IMR-90 (cell line): ENCODE measurements at regions not wholly inside any gene's neighbourhood (a gene's known extent, or its start where the extent isn't known, plus 50 kb on each side); places are given as distances from the start of the nearest gene placed in this dataset.

Experiments used
- ATAC-seq: fragments of 200-7000 bp; cut with Tn5 transposase; 2 replicates; pipeline ENCODE4 v1.9.1; 2020; ENCODE audit warnings: low read depth, mild to moderate bottlenecking, moderate library complexity
- BruUV-seq: library from RNA; stranded (reverse); fragments of 400-500 nt; replicated peaks from 2 replicates; lab custom pipeline; 2021; lab: Mats Ljungman, UMichigan
- CTCF ChIA-PET: fragments of 300-600 bp; formaldehyde crosslinking; extraction: SDS; loops from one replicate; lab custom pipeline; 2021; ENCODE audit warnings: antibody characterized with exemption; lab: Yijun Ruan, JAX
- POLR2A ChIA-PET: fragments of 300-600 bp; sonication (Branson Sonifier 250); formaldehyde crosslinking; loops from one replicate; lab custom pipeline; 2022; ENCODE audit warnings: antibody characterized with exemption; ENCODE audit not compliant: unreplicated experiment; lab: Charles Lee
- DNase-seq: peaks from one replicate; pipeline ENCODE4 v3.0.0; 2013
- H2AFZ ChIP-seq: replicated peaks from 2 replicates; pipeline ENCODE3; 2013; ENCODE audit warnings: low read length, mild to moderate bottlenecking; ENCODE audit not compliant: poor library complexity
- H2AK5ac ChIP-seq: 2 replicates; pipeline ENCODE4 v1.6.1; 2013; ENCODE audit warnings: low read depth, low read length, inconsistent platforms
- H2AK9ac ChIP-seq: replicated peaks from 2 replicates; pipeline ENCODE3; 2013; ENCODE audit warnings: mild to moderate bottlenecking, low read depth, low read length, moderate library complexity; ENCODE audit not compliant: poor library complexity
- H2BK120ac ChIP-seq: 2 replicates; pipeline ENCODE4 v1.6.1; 2013; ENCODE audit warnings: low read depth, low read length, inconsistent platforms
- H2BK15ac ChIP-seq: 3 replicates; pipeline ENCODE4 v1.6.1; 2013; ENCODE audit warnings: low read depth, low read length, inconsistent platforms
- H2BK20ac ChIP-seq: 2 replicates; pipeline ENCODE4 v1.6.1; 2013; ENCODE audit warnings: low read depth, mild to moderate bottlenecking, inconsistent platforms, low read length, moderate library complexity
- H2BK5ac ChIP-seq: 2 replicates; pipeline ENCODE4 v1.6.1; 2013; ENCODE audit warnings: mild to moderate bottlenecking, low read depth, low read length, inconsistent platforms; ENCODE audit not compliant: poor library complexity, severe bottlenecking
- H3K14ac ChIP-seq: replicated peaks from 2 replicates; pipeline ENCODE4 v1.6.1; 2013; ENCODE audit warnings: low read depth, low read length, inconsistent platforms
- H3K18ac ChIP-seq: 2 replicates; pipeline ENCODE4 v1.6.1; 2013; ENCODE audit warnings: low read depth, low read length, control low read depth
- H3K23ac ChIP-seq: 2 replicates; pipeline ENCODE4 v1.6.1; 2013; ENCODE audit warnings: low read depth, low read length, inconsistent platforms
- H3K27ac ChIP-seq: 2 replicates; pipeline ENCODE4 v1.5.1; 2013; ENCODE audit warnings: mild to moderate bottlenecking, control low read depth, low read length; ENCODE audit not compliant: insufficient read depth
- H3K27me3 ChIP-seq: 2 replicates; pipeline ENCODE4 v1.6.1; 2013; ENCODE audit warnings: low read length; ENCODE audit not compliant: control insufficient read depth, insufficient read depth
- H3K36me3 ChIP-seq: 2 replicates; pipeline ENCODE4 v1.6.1; 2013; ENCODE audit warnings: low read length, mixed read lengths; ENCODE audit not compliant: control insufficient read depth, insufficient read depth
- H3K4ac ChIP-seq: 2 replicates; pipeline ENCODE4 v1.6.1; 2013; ENCODE audit warnings: low read depth, low read length, inconsistent platforms
- H3K4me1 ChIP-seq: 2 replicates; pipeline ENCODE4 v1.6.1; 2013; ENCODE audit warnings: low read length, mixed read lengths; ENCODE audit not compliant: control insufficient read depth, insufficient read depth
- H3K4me2 ChIP-seq: 2 replicates; pipeline ENCODE4 v1.6.1; 2013; ENCODE audit warnings: low read depth, mild to moderate bottlenecking, control low read depth, low read length, moderate library complexity
- H3K4me3 ChIP-seq: 2 replicates; pipeline ENCODE4 v1.5.1; 2013; ENCODE audit warnings: low read depth, mild to moderate bottlenecking, control low read depth, low read length, moderate library complexity; ENCODE audit not compliant: insufficient read depth
- H3K56ac ChIP-seq: 2 replicates; pipeline ENCODE4 v1.6.1; 2013; ENCODE audit warnings: low read length, inconsistent platforms; ENCODE audit not compliant: insufficient read depth; ENCODE audit errors: extremely low read depth
- H3K79me1 ChIP-seq, 2 experiments: 2 replicates each; pipeline ENCODE4 v1.6.1; 2013; ENCODE audit warnings: low read length in 2 of 2, inconsistent platforms in 1 of 2, low read depth in 1 of 2
- H3K9ac ChIP-seq: 2 replicates; pipeline ENCODE4 v1.6.1; 2013; ENCODE audit warnings: low read depth, low read length, control low read depth
- H3K9me1 ChIP-seq: 2 replicates; pipeline ENCODE4 v1.6.1; 2013; ENCODE audit warnings: low read length, inconsistent platforms; ENCODE audit not compliant: insufficient read depth
- H3K9me3 ChIP-seq: 2 replicates; pipeline ENCODE4 v1.6.1; 2013; ENCODE audit warnings: low read length; ENCODE audit not compliant: control insufficient read depth, insufficient read depth
- H4K20me1 ChIP-seq: 2 replicates; pipeline ENCODE4 v1.6.1; 2013; ENCODE audit warnings: low read length, inconsistent platforms; ENCODE audit not compliant: insufficient read depth
- H4K5ac ChIP-seq: 2 replicates; pipeline ENCODE4 v1.6.1; 2013; ENCODE audit warnings: mild to moderate bottlenecking, low read depth, low read length, control low read depth
- H4K8ac ChIP-seq, 2 experiments: 2 replicates each; pipeline ENCODE4 v1.6.1; 2013; ENCODE audit warnings: low read depth in 2 of 2, low read length in 2 of 2, control low read depth in 1 of 2, inconsistent platforms in 1 of 2
- H4K91ac ChIP-seq: 2 replicates; pipeline ENCODE4 v1.6.1; 2013; ENCODE audit warnings: low read depth, low read length, inconsistent platforms; ENCODE audit not compliant: insufficient read depth
- BHLHE40 ChIP-seq: fragments of 150-350 bp; IDR thresholded peaks from 2 replicates; pipeline ENCODE4 v1.6.1; 2016; ENCODE audit warnings: mild to moderate bottlenecking, low read depth, low read length
- CEBPB ChIP-seq: IDR thresholded peaks from 2 replicates; pipeline ENCODE4 v1.6.1; 2012; ENCODE audit warnings: low read depth, low read length, improper control_type of control experiment
- CHD1 ChIP-seq: IDR thresholded peaks from 2 replicates; pipeline ENCODE4 v1.6.1; 2012; ENCODE audit warnings: low read depth, low read length, improper control_type of control experiment
- CTCF ChIP-seq: conservative IDR thresholded peaks from 2 replicates; pipeline ENCODE4 v1.5.1; 2012; ENCODE audit warnings: mild to moderate bottlenecking, low read depth, low read length, improper control_type of control experiment
- MAFK ChIP-seq: IDR thresholded peaks from 2 replicates; pipeline ENCODE4 v1.6.1; 2012; ENCODE audit warnings: low read depth, low read length, improper control_type of control experiment
- MXI1 ChIP-seq: IDR thresholded peaks from 2 replicates; pipeline ENCODE4 v1.6.1; 2012; ENCODE audit warnings: low read depth, mild to moderate bottlenecking, low read length, moderate library complexity, borderline replicate concordance
- NFE2L2 ChIP-seq: fragments of 150-350 bp; IDR thresholded peaks from 2 replicates; pipeline ENCODE4 v1.6.1; 2016; ENCODE audit warnings: low read depth, mild to moderate bottlenecking, low read length
- POLR2A ChIP-seq: IDR thresholded peaks from 2 replicates; pipeline ENCODE4 v1.6.1; 2012; ENCODE audit warnings: mild to moderate bottlenecking, low read depth, low read length
- RAD21 ChIP-seq: IDR thresholded peaks from 2 replicates; pipeline ENCODE4 v1.6.1; 2012; ENCODE audit warnings: low read length, improper control_type of control experiment
- RCOR1 ChIP-seq: IDR thresholded peaks from 2 replicates; pipeline ENCODE4 v1.6.1; 2012; ENCODE audit warnings: mild to moderate bottlenecking, low read length, improper control_type of control experiment; ENCODE audit not compliant: insufficient replicate concordance
- SMC3 ChIP-seq: fragments of 150-350 bp; IDR thresholded peaks from 2 replicates; pipeline ENCODE4 v1.6.1; 2016; ENCODE audit warnings: low read depth, mild to moderate bottlenecking, antibody characterized with exemption, low read length, moderate library complexity
- dilution Hi-C: fragments of 300-500 bp; cut with HindIII; formaldehyde crosslinking; loops from one replicate; pipeline ENCODE4 v1.14.3; 2018; ENCODE audit warnings: low sequenced_read_pairs; ENCODE audit not compliant: unreplicated experiment
- in situ Hi-C: fragments of 300-500 bp; cut with MboI; formaldehyde crosslinking; loops from 3 replicates; pipeline ENCODE4 v1.14.3; 2019; ENCODE audit warnings: low sequenced_read_pairs, inconsistent platforms, mixed read lengths
- intact Hi-C: fragments of 100-400 bp; cut with micrococcal nuclease; formaldehyde crosslinking; loops from 2 replicates; pipeline ENCODE4 v1.10.0; 2022
- TF ChIP-seq, protein P1 (sequence below): fragments of 150-350 bp; IDR thresholded peaks from 2 replicates; pipeline ENCODE4 v1.6.1; 2016; ENCODE audit warnings: low read depth, mild to moderate bottlenecking, low read length, moderate library complexity, borderline replicate concordance

DNA sequence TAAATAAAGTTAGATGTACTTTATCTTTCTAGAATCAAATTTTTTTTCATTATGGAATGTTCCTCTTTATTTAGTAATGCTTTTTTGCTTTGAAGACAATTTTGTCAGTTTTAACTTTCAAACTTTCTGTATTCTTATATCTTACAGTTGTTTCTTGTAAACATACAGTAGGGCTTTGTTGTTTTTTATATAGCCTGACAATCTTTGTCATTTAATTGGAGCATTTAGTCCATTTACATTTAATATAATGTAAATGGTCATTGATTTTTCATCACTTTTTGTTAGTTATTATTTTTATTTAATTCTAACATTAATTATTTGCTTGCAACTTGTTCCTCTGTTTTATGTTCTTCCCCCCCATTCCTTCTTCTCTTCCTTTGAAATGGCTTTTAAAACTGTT is 55.4 kb upstream of the RNU6-1 start:
- H3K9ac ChIP-seq = no peak overlapping the region
- peaks cover 13% of the 10 kb centered on the region for H3K9me3 ChIP-seq
- H4K8ac ChIP-seq = no peak overlapping the region
- no peak overlapping the region for H3K4ac ChIP-seq
- no peak overlapping the region for H2AFZ ChIP-seq
- H2BK5ac ChIP-seq = no peak overlapping the region
- in situ Hi-C loops = no loop called here
- no peak overlapping the region for H3K4me2 ChIP-seq
- H2BK20ac ChIP-seq = no peak overlapping the region
- H3K27me3 ChIP-seq = peaks cover 9% of the 10 kb centered on the region
- no TSS peak for BruUV-seq
- TF ChIP-seq RAD21 = no peak
- TF ChIP-seq CHD1 = no peak
- TF ChIP-seq SMC3 = no peak
- TF ChIP-seq RCOR1 = no peak
- TF ChIP-seq CEBPB = no peak
- TF ChIP-seq, protein P1, sequence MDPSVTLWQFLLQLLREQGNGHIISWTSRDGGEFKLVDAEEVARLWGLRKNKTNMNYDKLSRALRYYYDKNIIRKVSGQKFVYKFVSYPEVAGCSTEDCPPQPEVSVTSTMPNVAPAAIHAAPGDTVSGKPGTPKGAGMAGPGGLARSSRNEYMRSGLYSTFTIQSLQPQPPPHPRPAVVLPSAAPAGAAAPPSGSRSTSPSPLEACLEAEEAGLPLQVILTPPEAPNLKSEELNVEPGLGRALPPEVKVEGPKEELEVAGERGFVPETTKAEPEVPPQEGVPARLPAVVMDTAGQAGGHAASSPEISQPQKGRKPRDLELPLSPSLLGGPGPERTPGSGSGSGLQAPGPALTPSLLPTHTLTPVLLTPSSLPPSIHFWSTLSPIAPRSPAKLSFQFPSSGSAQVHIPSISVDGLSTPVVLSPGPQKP = no peak
- no peak for TF ChIP-seq CTCF
- no peak for TF ChIP-seq MAFK
- TF ChIP-seq POLR2A = no peak
- TF ChIP-seq MXI1 = no peak
- no peak for TF ChIP-seq BHLHE40
- no peak for TF ChIP-seq NFE2L2
- H4K20me1 ChIP-seq = no peaks in the 10 kb centered on the region
- ATAC-seq (no peak), DNase-seq (no peak)
- H2BK120ac ChIP-seq = no peak overlapping the region
- no peaks in the 10 kb centered on the region for H3K9me1 ChIP-seq
- no peak overlapping the region for H3K18ac ChIP-seq
- no peaks in the 10 kb centered on the region for H3K79me1 ChIP-seq
- no peak overlapping the region for H3K27ac ChIP-seq
- no peak overlapping the region for H2AK5ac ChIP-seq
- H2AK9ac ChIP-seq = no peak overlapping the region
- no peaks in the 10 kb centered on the region for H3K4me1 ChIP-seq
- H3K56ac ChIP-seq = no peak overlapping the region
- POLR2A ChIA-PET = no interaction called here
- intact Hi-C loops = no loop called here
- dilution Hi-C loops = no loop called here
- H4K5ac ChIP-seq = no peak overlapping the region
- H4K91ac ChIP-seq = no peak overlapping the region
- no peak overlapping the region for H3K14ac ChIP-seq
- CTCF ChIA-PET = no interaction called here
- H3K23ac ChIP-seq = no peak overlapping the region
- H3K36me3 ChIP-seq = no peaks in the 10 kb centered on the region
- no peak overlapping the region for H3K4me3 ChIP-seq
- no peak overlapping the region for H2BK15ac ChIP-seq
